ENCODE measurements at regions not wholly inside any gene's neighbourhood (a gene's known extent, or its start where the extent isn't known, plus 50 kb on each side); places are given as distances from the start of the nearest gene placed in this dataset.

DNA sequence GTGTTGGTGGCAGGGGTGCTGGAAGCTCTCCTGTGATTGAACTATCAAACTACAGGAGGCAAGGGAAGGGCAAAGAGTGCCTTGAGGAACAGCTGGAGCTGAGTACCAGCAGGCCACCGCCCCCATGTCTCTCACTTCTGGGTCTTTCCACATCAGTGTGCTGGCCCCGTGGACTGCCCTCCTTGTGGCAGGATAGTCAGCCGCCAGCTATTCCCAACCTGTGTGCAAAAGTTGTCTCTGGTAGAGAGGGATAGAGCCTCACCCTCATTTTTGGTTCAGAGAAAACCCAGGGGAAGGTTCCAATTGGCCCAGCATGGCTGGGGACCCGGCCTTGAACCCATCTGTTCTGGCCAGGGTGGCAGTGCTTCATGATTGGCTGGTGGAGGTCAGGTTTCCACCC, 211.8 kb downstream of the IRF8 start:
- no peaks in the 10 kb centered on the region for H4K20me1 ChIP-seq (ENCODE audit: control insufficient read depth, insufficient read depth)
- no peak overlapping the region for H3K9ac ChIP-seq (ENCODE audit: control insufficient read depth, insufficient read depth, low read length)
- intact Hi-C loops (cut with micrococcal nuclease; ENCODE audit: unreplicated experiment) (no loop called here), in situ Hi-C loops (cut with MboI) (no loop called here)
- no peak for ATAC-seq
- H3K27ac ChIP-seq (ENCODE audit: control insufficient read depth, insufficient read depth): no peak overlapping the region
- WGBS (ENCODE audit: insufficient coverage, insufficient replicate concordance, low lambda C conversion rate, missing lambda C conversion rate): 44% methylated on average over 4 of the region's 4 CpGs
- H3K36me3 ChIP-seq (ENCODE audit: control insufficient read depth in 2 of 2, insufficient read depth in 2 of 2, low read length in 1 of 2): no peaks in the 10 kb centered on the region
- no peak for TF ChIP-seq BMI1 (IDR thresholded peaks at IDR 0.05; ENCODE audit: borderline replicate concordance)
- TF ChIP-seq SMC3 (IDR thresholded peaks at IDR 0.05; ENCODE audit: borderline replicate concordance, low read length): no peak
- no peak for TF ChIP-seq EZH2 (IDR thresholded peaks at IDR 0.05; ENCODE audit: borderline replicate concordance, control insufficient read depth, low read depth, low read length)
- TF ChIP-seq NFIC (IDR thresholded peaks at IDR 0.05; ENCODE audit: low read depth, low read length): no peak
- TF ChIP-seq BCL11A (IDR thresholded peaks at IDR 0.05; ENCODE audit: low read depth, low read length): no peak
- TF ChIP-seq MAX (IDR thresholded peaks at IDR 0.05; ENCODE audit: low read depth, low read length): no peak
- no peak for TF ChIP-seq FOXK2 (IDR thresholded peaks at IDR 0.05)
- TF ChIP-seq, protein P1, sequence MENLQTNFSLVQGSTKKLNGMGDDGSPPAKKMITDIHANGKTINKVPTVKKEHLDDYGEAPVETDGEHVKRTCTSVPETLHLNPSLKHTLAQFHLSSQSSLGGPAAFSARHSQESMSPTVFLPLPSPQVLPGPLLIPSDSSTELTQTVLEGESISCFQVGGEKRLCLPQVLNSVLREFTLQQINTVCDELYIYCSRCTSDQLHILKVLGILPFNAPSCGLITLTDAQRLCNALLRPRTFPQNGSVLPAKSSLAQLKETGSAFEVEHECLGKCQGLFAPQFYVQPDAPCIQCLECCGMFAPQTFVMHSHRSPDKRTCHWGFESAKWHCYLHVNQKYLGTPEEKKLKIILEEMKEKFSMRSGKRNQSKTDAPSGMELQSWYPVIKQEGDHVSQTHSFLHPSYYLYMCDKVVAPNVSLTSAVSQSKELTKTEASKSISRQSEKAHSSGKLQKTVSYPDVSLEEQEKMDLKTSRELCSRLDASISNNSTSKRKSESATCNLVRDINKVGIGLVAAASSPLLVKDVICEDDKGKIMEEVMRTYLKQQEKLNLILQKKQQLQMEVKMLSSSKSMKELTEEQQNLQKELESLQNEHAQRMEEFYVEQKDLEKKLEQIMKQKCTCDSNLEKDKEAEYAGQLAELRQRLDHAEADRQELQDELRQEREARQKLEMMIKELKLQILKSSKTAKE (IDR thresholded peaks at IDR 0.05; ENCODE audit: low read depth, poor library complexity, severe bottlenecking): no peak
- TF ChIP-seq BACH1 (IDR thresholded peaks at IDR 0.05; ENCODE audit: borderline replicate concordance): no peak
- no peak for TF ChIP-seq SP1 (IDR thresholded peaks at IDR 0.05; ENCODE audit: low read depth, low read length)
- TF ChIP-seq KLF5 (IDR thresholded peaks at IDR 0.05; ENCODE audit: partially characterized antibody): no peak
- no peaks in the 10 kb centered on the region for H3K27me3 ChIP-seq (replicated peaks in 1 of 2; ENCODE audit: control insufficient read depth in 2 of 2, insufficient read depth in 2 of 2, low read length in 1 of 2)
- POLR2A ChIA-PET: interaction anchor here (1.0 kb wide), 1 partner anchor 20 kb away, joined by 3 read pairs; no protein-coding TSS in a partner anchor
- H2AFZ ChIP-seq (ENCODE audit: control insufficient read depth, low read depth, low read length): no peak overlapping the region
- no peak for FAIRE-seq
- RAD21 ChIA-PET (ENCODE audit: unreplicated experiment): no interaction called here
- no peak overlapping the region for H3K4me2 ChIP-seq (ENCODE audit: control insufficient read depth, insufficient read depth)
- no peak for DNase-seq (ENCODE audit: low read depth, low spot score)
- SMC1A ChIA-PET (ENCODE audit: uncharacterized antibody, unreplicated experiment): no interaction called here
- BruUV-seq (replicated peaks): no TSS peak
- no peaks in the 10 kb centered on the region for H3K79me2 ChIP-seq (ENCODE audit: control insufficient read depth, insufficient read depth, low read length)
- H3K4me1 ChIP-seq (ENCODE audit: control insufficient read depth, insufficient read depth, low read length): no peaks in the 10 kb centered on the region
- no peak overlapping the region for H3K4me3 ChIP-seq
- CTCF ChIA-PET: no interaction called here
- no peaks in the 10 kb centered on the region; the same call in 2 of the 3 replicates for H3K9me3 ChIP-seq (replicated peaks; ENCODE audit: control insufficient read depth, insufficient read depth, low read length)

Measured in GM12878 (cell line).